ENCODE measurements at regions not wholly inside any gene's neighbourhood (a gene's known extent, or its start where the extent isn't known, plus 50 kb on each side); places are given as distances from the start of the nearest gene placed in this dataset.

DNA sequence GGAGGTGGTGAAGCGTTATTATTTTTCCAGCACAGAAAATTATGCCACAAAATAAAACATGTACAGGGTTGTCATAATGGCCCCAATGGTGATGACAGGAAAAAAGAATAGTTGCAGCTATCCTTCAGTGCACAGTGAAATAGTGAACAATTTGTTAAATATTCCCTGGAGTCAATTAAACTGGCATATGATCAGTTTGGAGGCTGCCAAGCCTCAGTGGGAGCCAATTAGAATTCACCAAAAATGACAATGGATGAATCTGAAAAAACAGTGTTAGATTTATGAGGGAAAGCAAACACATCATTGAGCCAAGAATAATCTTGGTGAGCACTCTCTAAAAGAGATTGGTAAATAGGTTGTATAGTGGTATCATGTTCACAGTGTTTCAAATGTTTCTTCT, 146.3 kb downstream of the OTUD1 start:
- TF ChIP-seq, protein P1, sequence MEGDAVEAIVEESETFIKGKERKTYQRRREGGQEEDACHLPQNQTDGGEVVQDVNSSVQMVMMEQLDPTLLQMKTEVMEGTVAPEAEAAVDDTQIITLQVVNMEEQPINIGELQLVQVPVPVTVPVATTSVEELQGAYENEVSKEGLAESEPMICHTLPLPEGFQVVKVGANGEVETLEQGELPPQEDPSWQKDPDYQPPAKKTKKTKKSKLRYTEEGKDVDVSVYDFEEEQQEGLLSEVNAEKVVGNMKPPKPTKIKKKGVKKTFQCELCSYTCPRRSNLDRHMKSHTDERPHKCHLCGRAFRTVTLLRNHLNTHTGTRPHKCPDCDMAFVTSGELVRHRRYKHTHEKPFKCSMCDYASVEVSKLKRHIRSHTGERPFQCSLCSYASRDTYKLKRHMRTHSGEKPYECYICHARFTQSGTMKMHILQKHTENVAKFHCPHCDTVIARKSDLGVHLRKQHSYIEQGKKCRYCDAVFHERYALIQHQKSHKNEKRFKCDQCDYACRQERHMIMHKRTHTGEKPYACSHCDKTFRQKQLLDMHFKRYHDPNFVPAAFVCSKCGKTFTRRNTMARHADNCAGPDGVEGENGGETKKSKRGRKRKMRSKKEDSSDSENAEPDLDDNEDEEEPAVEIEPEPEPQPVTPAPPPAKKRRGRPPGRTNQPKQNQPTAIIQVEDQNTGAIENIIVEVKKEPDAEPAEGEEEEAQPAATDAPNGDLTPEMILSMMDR (IDR thresholded peaks at IDR 0.05; ENCODE audit: insufficient read depth, low read depth, low read length): no peak
- TF ChIP-seq EZH2 (IDR thresholded peaks at IDR 0.05; ENCODE audit: insufficient read depth, low read length): no peak

All from astrocyte (in vitro differentiated cells and primary cell).